Spinal cord (tissue), 9 donors: ENCODE measurements at regions not wholly inside any gene's neighbourhood (a gene's known extent, or its start where the extent isn't known, plus 50 kb on each side); places are given as distances from the start of the nearest gene placed in this dataset.

Source experiments
- DNase-seq, 6 donors: peaks; one replicate each; pipeline versions ENCODE4 v3.0.0 to v3.0.0-alpha.2; 2013 to 2015; ENCODE audit warnings: low spot score in 6 of 6, low read depth in 4 of 6
- H3K27ac ChIP-seq: one replicate; pipeline ENCODE4 v1.5.1; 2013; ENCODE audit warnings: low read depth, low read length, control low read depth
- H3K27me3 ChIP-seq: one replicate; pipeline ENCODE4 v1.6.1; 2013; ENCODE audit warnings: low read length; ENCODE audit not compliant: control insufficient read depth, insufficient read depth
- H3K36me3 ChIP-seq: one replicate; pipeline ENCODE4 v1.6.1; 2013; ENCODE audit warnings: low read length; ENCODE audit not compliant: control insufficient read depth, insufficient read depth
- H3K4me1 ChIP-seq: one replicate; pipeline ENCODE4 v1.6.1; 2013; ENCODE audit warnings: low read length; ENCODE audit not compliant: control insufficient read depth, insufficient read depth
- H3K4me3 ChIP-seq: one replicate; pipeline ENCODE4 v1.5.1; 2013; ENCODE audit warnings: low read depth, low read length, control low read depth
- H3K9me3 ChIP-seq: one replicate; pipeline ENCODE4 v1.6.1; 2013; ENCODE audit warnings: low read length; ENCODE audit not compliant: control insufficient read depth, insufficient read depth
- WGBS: methylation state at CpG from one replicate; pipeline ENCODE4 v1.1.5; 2013; ENCODE audit warnings: missing lambda C conversion rate; ENCODE audit not compliant: insufficient coverage; 5-methylcytosine and 5-hydroxymethylcytosine counted together
- donor health status: healthy.

GRCh38 chr11:29263971-29264682, 752.7 kb downstream of the KCNA4 start:
- no peaks in the 10 kb centered on the region for H3K4me1 ChIP-seq
- H3K27me3 ChIP-seq, result no peaks in the 10 kb centered on the region
- peak in 1 of 6 donors; percentile 78 for DNase-seq
- no peaks in the 10 kb centered on the region for H3K9me3 ChIP-seq
- H3K27ac ChIP-seq, result no peak overlapping the region
- H3K36me3 ChIP-seq, result no peaks in the 10 kb centered on the region
- no peak overlapping the region for H3K4me3 ChIP-seq
- 86% methylated on average over 3 of the region's 5 CpGs for WGBS

DNA sequence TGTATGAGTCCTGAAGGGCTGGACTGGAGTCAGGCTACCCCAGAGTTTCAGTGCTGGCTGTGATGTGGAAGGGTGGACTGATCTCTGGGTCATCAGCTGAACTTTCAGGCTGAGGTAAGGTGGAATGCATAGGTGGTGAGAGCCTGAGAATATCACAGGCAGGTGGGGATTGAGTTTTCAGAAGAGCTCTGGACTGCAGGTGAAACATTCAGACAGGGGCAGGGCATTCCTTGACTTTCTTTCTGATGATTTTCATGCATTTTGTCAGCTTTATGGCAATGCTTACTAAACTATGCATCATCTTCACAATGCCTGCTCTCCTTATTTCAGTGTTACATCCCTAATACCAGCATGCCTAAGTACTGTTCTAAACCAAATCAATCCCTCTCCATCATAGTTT, 755.0 kb downstream of the KCNA4 start:
- no peak overlapping the region for H3K4me3 ChIP-seq
- no peaks in the 10 kb centered on the region for H3K9me3 ChIP-seq
- no peaks in the 10 kb centered on the region for H3K27me3 ChIP-seq
- H3K27ac ChIP-seq, result no peak overlapping the region
- no peaks in the 10 kb centered on the region for H3K4me1 ChIP-seq
- no peak for DNase-seq
- H3K36me3 ChIP-seq, result no peaks in the 10 kb centered on the region

DNA sequence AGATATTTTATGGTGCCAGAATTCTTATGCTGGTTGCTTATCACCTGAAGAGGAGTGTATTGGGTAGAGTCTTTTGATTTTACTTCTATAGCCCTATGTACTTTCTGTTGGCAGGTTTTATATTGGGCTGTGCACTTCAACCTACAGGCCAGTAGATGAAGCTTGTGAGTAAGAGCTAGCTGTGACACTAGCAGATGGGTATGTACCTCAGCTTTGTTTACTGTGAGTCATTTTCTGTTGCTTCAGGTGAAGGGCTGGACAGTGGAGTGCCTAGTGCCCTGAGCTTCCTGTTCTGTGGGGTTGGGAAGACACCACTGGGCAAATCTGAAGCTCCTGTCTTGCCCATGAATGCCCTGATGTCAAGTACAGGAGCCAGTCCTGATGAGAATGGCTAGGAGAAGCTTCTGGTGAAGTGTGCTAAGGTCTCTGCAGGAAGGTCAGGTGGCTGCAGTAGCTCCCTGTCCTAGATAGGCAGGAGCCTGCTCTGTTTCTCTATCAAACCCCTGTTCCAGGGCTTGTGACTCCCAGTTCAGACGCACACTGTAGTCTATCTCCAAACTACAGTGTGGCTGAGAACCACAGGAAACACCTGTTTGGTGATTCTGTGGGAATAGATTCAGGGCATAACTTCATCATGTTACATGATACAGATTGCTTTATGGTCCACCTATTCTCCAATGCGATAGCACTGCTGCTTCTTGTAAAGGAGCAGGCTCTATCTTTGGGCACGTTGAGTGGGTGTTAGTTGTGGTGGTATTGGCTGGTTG, 755.7 kb downstream of the KCNA4 start:
- 77% methylated on average over 2 of the region's 3 CpGs for WGBS
- no peaks in the 10 kb centered on the region for H3K27me3 ChIP-seq

GRCh38 chr11:29258411-29258810, 758.4 kb downstream of the KCNA4 start:
- Histone ChIP-seq H3K27ac (no peak overlapping the region), H3K27me3 (no peaks in the 10 kb centered on the region), H3K4me3 (no peak overlapping the region), H3K36me3 (no peaks in the 10 kb centered on the region), H3K9me3 (no peaks in the 10 kb centered on the region), H3K4me1 (no peaks in the 10 kb centered on the region)
- 68% methylated on average over 2 of the region's 3 CpGs for WGBS
- DNase-seq, result no peak

More for the DNA sequence above, 755.7 kb downstream of the KCNA4 start:
- Histone ChIP-seq H3K9me3 (no peaks in the 10 kb centered on the region), H3K4me3 (no peak overlapping the region), H3K36me3 (no peaks in the 10 kb centered on the region), H3K27ac (no peak overlapping the region), H3K4me1 (no peaks in the 10 kb centered on the region)
- no peak for DNase-seq

DNA sequence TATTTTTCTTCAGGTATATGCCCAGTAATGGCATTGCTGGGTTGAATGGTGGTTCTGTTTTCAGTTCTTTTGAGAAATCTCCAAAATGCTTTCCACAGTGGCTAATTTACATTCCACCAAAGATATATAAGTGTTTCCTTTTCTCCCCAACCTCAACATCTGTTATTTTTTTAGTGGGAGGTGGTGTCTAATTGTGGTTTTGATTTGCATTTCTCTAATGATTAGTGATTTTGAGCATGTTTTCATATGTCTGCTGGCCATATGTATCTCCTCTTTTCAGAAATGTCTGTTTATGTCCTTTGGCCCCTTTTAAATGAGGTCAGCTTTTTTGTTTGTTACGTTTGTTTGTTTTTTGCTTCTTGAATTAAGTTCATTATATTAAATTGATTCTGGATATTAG, 760.2 kb downstream of the KCNA4 start:
- Histone ChIP-seq H3K4me1 (no peaks in the 10 kb centered on the region), H3K27ac (no peak overlapping the region), H3K4me3 (no peak overlapping the region), H3K36me3 (no peaks in the 10 kb centered on the region), H3K9me3 (no peaks in the 10 kb centered on the region), H3K27me3 (no peaks in the 10 kb centered on the region)
- WGBS, result no CpG with 5 or more reads among the region's 1 CpG
- DNase-seq, result no peak

DNA sequence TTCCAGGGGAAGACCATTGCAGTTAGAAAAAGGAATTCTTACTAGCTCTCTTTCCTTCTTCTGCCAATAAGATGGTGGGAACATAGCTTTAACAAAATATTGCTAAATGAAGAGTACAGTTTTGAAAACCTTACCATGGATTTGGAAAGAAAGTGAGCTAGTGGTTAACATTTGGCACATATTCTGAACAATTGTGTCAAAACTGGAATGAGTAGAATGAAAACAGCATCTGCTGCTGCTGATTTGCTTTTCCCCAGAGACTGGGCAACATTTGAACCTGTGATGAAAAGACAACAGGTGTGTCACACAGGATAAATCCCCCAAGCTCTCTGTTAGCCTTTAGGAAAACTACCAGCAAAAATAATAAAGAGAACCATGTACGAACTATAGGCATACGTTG, 761.4 kb downstream of the KCNA4 start:
- Histone ChIP-seq H3K4me3 (no peak overlapping the region), H3K27ac (no peak overlapping the region), H3K27me3 (no peaks in the 10 kb centered on the region), H3K4me1 (no peaks in the 10 kb centered on the region), H3K9me3 (no peaks in the 10 kb centered on the region), H3K36me3 (no peaks in the 10 kb centered on the region)
- 100% methylated on average over 1 of the region's 2 CpGs for WGBS
- DNase-seq, result peak in 1 of 6 donors; percentile 4

GRCh38 chr11:29251738-29252137, 765.1 kb downstream of the KCNA4 start:
- no peaks in the 10 kb centered on the region for H3K36me3 ChIP-seq
- DNase-seq, result no peak
- no peak overlapping the region for H3K27ac ChIP-seq
- H3K4me3 ChIP-seq, result no peak overlapping the region
- no peaks in the 10 kb centered on the region for H3K4me1 ChIP-seq
- no peaks in the 10 kb centered on the region for H3K27me3 ChIP-seq
- no peaks in the 10 kb centered on the region for H3K9me3 ChIP-seq
- 57% methylated on average over 3 of the region's 4 CpGs for WGBS

DNA sequence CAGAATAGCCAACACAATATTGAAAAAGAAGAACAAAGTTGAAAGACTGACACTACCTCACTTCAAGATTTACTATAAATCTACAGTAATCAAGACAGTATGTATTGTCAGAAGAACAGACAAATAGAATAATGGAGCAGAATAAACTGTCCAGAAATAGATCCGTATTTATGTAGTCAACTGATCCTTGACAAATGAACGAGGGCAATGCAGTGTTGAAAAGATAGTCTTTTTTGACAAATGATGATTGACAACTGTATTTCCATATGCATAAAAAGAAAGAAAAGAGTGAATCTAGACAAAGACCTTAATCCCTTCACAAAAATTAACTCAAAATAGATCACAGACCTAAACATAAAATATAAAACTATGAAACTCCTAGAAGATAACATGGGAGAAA, 767.1 kb downstream of the KCNA4 start:
- WGBS, result no CpG with 5 or more reads among the region's 2 CpGs
- Histone ChIP-seq H3K36me3 (no peaks in the 10 kb centered on the region), H3K27ac (no peak overlapping the region)

DNA sequence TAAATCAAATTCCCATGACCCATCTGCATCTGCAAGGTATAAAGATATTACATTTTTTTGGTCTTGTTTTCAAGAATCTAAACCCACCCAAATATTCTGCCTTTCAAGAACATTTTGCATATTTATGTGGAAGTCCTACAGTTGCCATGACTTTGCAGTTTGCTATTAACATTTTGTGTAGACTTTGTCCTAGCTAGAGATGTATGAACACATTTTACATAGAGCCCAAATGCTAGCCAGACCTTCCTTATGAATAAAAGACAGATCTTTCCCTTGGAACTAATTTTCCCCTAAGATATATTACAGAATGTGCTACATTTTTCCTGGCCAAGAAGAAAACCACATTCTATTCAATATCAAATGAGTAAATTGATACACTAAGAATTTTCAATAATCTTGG, 772.5 kb downstream of the KCNA4 start:
- DNase-seq, result peak in 1 of 6 donors; percentile 15
- Histone ChIP-seq H3K9me3 (no peaks in the 10 kb centered on the region), H3K4me1 (no peaks in the 10 kb centered on the region), H3K27ac (no peak overlapping the region), H3K27me3 (no peaks in the 10 kb centered on the region), H3K4me3 (no peak overlapping the region), H3K36me3 (no peaks in the 10 kb centered on the region)

More for the DNA sequence above, 767.1 kb downstream of the KCNA4 start:
- Histone ChIP-seq H3K4me3 (no peak overlapping the region), H3K27me3 (no peaks in the 10 kb centered on the region), H3K9me3 (no peaks in the 10 kb centered on the region), H3K4me1 (no peaks in the 10 kb centered on the region)
- DNase-seq, result no peak

DNA sequence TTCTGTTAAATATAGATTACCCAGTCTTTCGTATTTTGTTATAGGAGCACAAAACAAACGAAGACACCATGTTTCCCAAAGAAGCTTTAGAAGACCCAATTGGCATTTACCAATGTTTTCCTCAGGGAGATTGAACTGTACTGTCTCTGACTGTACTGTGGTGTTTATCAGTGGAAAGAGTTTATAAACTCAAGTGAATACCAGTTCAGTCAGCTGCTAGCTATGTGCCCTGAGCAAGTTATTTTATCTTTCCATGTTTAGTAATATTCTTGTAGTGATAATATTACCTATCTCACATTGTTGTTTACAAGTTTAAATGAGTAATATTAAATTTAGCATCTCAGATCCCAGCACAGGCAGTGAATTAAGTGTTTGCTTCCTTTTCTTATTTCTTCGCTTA, 773.2 kb downstream of the KCNA4 start:
- H3K36me3 ChIP-seq, result no peaks in the 10 kb centered on the region
- no peak overlapping the region for H3K4me3 ChIP-seq
- no peaks in the 10 kb centered on the region for H3K4me1 ChIP-seq
- no peak for DNase-seq
- no CpG with 5 or more reads among the region's 3 CpGs for WGBS
- H3K27me3 ChIP-seq, result no peaks in the 10 kb centered on the region
- H3K9me3 ChIP-seq, result no peaks in the 10 kb centered on the region
- H3K27ac ChIP-seq, result no peak overlapping the region
